SK-N-SH treated with all-trans-retinoic acid at 6 μM for 48 hours (cell line): ENCODE measurements at regions not wholly inside any gene's neighbourhood (a gene's known extent, or its start where the extent isn't known, plus 50 kb on each side); places are given as distances from the start of the nearest gene placed in this dataset.

Source experiments
- ATAC-seq: fragments of 200-7000 bp; cut with Tn5 transposase; 3 replicates; pipeline ENCODE4 v1.9.1; 2020; ENCODE audit warnings: mild to moderate bottlenecking, moderate library complexity
- BACH2 ChIP-seq: fragments of 250-450 bp; sonication (Bioruptor Pico); IDR thresholded peaks from 2 replicates; pipeline ENCODE4 v1.9.0; 2021; ENCODE audit warnings: mild to moderate bottlenecking, borderline replicate concordance
- ESRRG ChIP-seq: fragments of 250-450 bp; sonication (Bioruptor Pico); IDR thresholded peaks from 2 replicates; pipeline ENCODE4 v1.6.1; 2021; ENCODE audit warnings: mild to moderate bottlenecking
- GLIS3 ChIP-seq: fragments of 250-450 bp; sonication (Bioruptor Pico); IDR thresholded peaks from 2 replicates; pipeline ENCODE4 v1.5.0; 2020; ENCODE audit warnings: mild to moderate bottlenecking, moderate library complexity
- ISL1 ChIP-seq: fragments of 250-450 bp; sonication (Bioruptor Pico); IDR thresholded peaks from 2 replicates; pipeline ENCODE4 v2.1.2; 2022; ENCODE audit warnings: mild to moderate bottlenecking, moderate library complexity
- OSR1 ChIP-seq: fragments of 250-450 bp; sonication (Bioruptor Pico); IDR thresholded peaks from 2 replicates; pipeline ENCODE4 v1.8.0; 2022; ENCODE audit warnings: moderate library complexity, mild to moderate bottlenecking, inconsistent platforms
- RARB ChIP-seq: fragments of 250-450 bp; sonication (Bioruptor Pico); IDR thresholded peaks from 2 replicates; pipeline ENCODE4 v1.8.0; 2021; ENCODE audit warnings: mild to moderate bottlenecking, moderate library complexity
- TCF4 ChIP-seq: fragments of 250-450 bp; sonication (Bioruptor Pico); IDR thresholded peaks from 2 replicates; pipeline ENCODE4 v1.8.0; 2021; ENCODE audit warnings: mild to moderate bottlenecking, moderate library complexity, borderline replicate concordance
- TOX ChIP-seq: fragments of 250-450 bp; sonication (Bioruptor Pico); IDR thresholded peaks from 2 replicates; pipeline ENCODE4 v1.8.0; 2021; ENCODE audit warnings: mild to moderate bottlenecking, moderate library complexity, borderline replicate concordance
- ZC3H10 ChIP-seq: fragments of 250-450 bp; sonication (Bioruptor Pico); IDR thresholded peaks from 2 replicates; pipeline ENCODE4 v1.5.1; 2021; ENCODE audit warnings: mild to moderate bottlenecking, moderate library complexity
- ZFP3 ChIP-seq: fragments of 250-450 bp; sonication (Bioruptor Pico); IDR thresholded peaks from 2 replicates; pipeline ENCODE4 v1.5.0; 2020; ENCODE audit warnings: mild to moderate bottlenecking, moderate library complexity
- ZFP30 ChIP-seq: fragments of 450-650 bp; formaldehyde crosslinking; IDR thresholded peaks from 2 replicates; pipeline ENCODE4 v1.5.0; 2022; ENCODE audit warnings: mild to moderate bottlenecking, moderate library complexity
- ZNF565 ChIP-seq: fragments of 450-650 bp; formaldehyde crosslinking; conservative IDR thresholded peaks from 2 replicates; pipeline ENCODE4 v1.5.0; 2020; ENCODE audit warnings: low read depth, mild to moderate bottlenecking, moderate library complexity
- ZNF70 ChIP-seq: fragments of 450-650 bp; formaldehyde crosslinking; IDR thresholded peaks from 2 replicates; pipeline ENCODE4 v1.5.0; 2020; ENCODE audit warnings: mild to moderate bottlenecking, moderate library complexity
- ZNF8 ChIP-seq: fragments of 450-650 bp; formaldehyde crosslinking; IDR thresholded peaks from 2 replicates; pipeline ENCODE4 v1.5.0; 2020; ENCODE audit warnings: mild to moderate bottlenecking, moderate library complexity
- TF ChIP-seq, protein P1 (sequence below): fragments of 250-450 bp; sonication (Bioruptor Pico); IDR thresholded peaks from 2 replicates; pipeline ENCODE4 v1.5.0; 2020; ENCODE audit warnings: mild to moderate bottlenecking, moderate library complexity
- TF ChIP-seq, protein P2 (sequence below): fragments of 250-450 bp; sonication (Bioruptor Pico); IDR thresholded peaks from 2 replicates; pipeline ENCODE4 v1.8.0; 2020; ENCODE audit warnings: mild to moderate bottlenecking, moderate library complexity, borderline replicate concordance
- TF ChIP-seq, protein P3 (sequence below): fragments of 250-450 bp; sonication (Bioruptor Pico); IDR thresholded peaks from 2 replicates; pipeline ENCODE4 v1.5.1; 2021; ENCODE audit warnings: mild to moderate bottlenecking, moderate library complexity
- TF ChIP-seq, protein P4 (sequence below): fragments of 250-450 bp; sonication (Bioruptor Pico); IDR thresholded peaks from 2 replicates; pipeline ENCODE4 v1.5.1; 2020; ENCODE audit warnings: low read depth, mild to moderate bottlenecking, moderate library complexity

- TF ChIP-seq, protein P1, sequence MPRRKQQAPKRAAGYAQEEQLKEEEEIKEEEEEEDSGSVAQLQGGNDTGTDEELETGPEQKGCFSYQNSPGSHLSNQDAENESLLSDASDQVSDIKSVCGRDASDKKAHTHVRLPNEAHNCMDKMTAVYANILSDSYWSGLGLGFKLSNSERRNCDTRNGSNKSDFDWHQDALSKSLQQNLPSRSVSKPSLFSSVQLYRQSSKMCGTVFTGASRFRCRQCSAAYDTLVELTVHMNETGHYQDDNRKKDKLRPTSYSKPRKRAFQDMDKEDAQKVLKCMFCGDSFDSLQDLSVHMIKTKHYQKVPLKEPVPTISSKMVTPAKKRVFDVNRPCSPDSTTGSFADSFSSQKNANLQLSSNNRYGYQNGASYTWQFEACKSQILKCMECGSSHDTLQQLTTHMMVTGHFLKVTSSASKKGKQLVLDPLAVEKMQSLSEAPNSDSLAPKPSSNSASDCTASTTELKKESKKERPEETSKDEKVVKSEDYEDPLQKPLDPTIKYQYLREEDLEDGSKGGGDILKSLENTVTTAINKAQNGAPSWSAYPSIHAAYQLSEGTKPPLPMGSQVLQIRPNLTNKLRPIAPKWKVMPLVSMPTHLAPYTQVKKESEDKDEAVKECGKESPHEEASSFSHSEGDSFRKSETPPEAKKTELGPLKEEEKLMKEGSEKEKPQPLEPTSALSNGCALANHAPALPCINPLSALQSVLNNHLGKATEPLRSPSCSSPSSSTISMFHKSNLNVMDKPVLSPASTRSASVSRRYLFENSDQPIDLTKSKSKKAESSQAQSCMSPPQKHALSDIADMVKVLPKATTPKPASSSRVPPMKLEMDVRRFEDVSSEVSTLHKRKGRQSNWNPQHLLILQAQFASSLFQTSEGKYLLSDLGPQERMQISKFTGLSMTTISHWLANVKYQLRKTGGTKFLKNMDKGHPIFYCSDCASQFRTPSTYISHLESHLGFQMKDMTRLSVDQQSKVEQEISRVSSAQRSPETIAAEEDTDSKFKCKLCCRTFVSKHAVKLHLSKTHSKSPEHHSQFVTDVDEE: no peak
- TF ChIP-seq, protein P2, sequence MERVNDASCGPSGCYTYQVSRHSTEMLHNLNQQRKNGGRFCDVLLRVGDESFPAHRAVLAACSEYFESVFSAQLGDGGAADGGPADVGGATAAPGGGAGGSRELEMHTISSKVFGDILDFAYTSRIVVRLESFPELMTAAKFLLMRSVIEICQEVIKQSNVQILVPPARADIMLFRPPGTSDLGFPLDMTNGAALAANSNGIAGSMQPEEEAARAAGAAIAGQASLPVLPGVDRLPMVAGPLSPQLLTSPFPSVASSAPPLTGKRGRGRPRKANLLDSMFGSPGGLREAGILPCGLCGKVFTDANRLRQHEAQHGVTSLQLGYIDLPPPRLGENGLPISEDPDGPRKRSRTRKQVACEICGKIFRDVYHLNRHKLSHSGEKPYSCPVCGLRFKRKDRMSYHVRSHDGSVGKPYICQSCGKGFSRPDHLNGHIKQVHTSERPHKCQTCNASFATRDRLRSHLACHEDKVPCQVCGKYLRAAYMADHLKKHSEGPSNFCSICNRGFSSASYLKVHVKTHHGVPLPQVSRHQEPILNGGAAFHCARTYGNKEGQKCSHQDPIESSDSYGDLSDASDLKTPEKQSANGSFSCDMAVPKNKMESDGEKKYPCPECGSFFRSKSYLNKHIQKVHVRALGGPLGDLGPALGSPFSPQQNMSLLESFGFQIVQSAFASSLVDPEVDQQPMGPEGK (CRISPR knock-in tag): no peak
- TF ChIP-seq ZFP30 (CRISPR knock-in tag) (no peak), GLIS3 (no peak)
- TF ChIP-seq, all 23 proteins: peak for 0
Measured at GRCh38 chr10:23994459-23995046, 214.4 kb upstream of the KIAA1217 start (continued).

GRCh38 chr10:23999445-23999844 lies 209.5 kb upstream of the KIAA1217 start:
- TF ChIP-seq ESRRG (CRISPR knock-in tag): no peak
- no peak for TF ChIP-seq ZFP3
- TF ChIP-seq ZNF8 (CRISPR knock-in tag): no peak
- TF ChIP-seq, protein P1: no peak
- no peak for TF ChIP-seq RARB (CRISPR knock-in tag)
- TF ChIP-seq ISL1 (CRISPR knock-in tag): no peak
- no peak for TF ChIP-seq TCF4 (CRISPR knock-in tag)
- TF ChIP-seq GLIS3: no peak
- TF ChIP-seq, protein P3, sequence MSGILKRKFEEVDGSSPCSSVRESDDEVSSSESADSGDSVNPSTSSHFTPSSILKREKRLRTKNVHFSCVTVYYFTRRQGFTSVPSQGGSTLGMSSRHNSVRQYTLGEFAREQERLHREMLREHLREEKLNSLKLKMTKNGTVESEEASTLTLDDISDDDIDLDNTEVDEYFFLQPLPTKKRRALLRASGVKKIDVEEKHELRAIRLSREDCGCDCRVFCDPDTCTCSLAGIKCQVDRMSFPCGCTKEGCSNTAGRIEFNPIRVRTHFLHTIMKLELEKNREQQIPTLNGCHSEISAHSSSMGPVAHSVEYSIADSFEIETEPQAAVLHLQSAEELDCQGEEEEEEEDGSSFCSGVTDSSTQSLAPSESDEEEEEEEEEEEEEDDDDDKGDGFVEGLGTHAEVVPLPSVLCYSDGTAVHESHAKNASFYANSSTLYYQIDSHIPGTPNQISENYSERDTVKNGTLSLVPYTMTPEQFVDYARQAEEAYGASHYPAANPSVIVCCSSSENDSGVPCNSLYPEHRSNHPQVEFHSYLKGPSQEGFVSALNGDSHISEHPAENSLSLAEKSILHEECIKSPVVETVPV (CRISPR knock-in tag): no peak
- TF ChIP-seq, protein P4, sequence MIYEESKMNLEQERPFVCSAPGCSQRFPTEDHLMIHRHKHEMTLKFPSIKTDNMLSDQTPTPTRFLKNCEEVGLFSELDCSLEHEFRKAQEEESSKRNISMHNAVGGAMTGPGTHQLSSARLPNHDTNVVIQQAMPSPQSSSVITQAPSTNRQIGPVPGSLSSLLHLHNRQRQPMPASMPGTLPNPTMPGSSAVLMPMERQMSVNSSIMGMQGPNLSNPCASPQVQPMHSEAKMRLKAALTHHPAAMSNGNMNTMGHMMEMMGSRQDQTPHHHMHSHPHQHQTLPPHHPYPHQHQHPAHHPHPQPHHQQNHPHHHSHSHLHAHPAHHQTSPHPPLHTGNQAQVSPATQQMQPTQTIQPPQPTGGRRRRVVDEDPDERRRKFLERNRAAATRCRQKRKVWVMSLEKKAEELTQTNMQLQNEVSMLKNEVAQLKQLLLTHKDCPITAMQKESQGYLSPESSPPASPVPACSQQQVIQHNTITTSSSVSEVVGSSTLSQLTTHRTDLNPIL (CRISPR knock-in tag): no peak
- TF ChIP-seq ZC3H10 (CRISPR knock-in tag): no peak
- no peak for ATAC-seq

DNA sequence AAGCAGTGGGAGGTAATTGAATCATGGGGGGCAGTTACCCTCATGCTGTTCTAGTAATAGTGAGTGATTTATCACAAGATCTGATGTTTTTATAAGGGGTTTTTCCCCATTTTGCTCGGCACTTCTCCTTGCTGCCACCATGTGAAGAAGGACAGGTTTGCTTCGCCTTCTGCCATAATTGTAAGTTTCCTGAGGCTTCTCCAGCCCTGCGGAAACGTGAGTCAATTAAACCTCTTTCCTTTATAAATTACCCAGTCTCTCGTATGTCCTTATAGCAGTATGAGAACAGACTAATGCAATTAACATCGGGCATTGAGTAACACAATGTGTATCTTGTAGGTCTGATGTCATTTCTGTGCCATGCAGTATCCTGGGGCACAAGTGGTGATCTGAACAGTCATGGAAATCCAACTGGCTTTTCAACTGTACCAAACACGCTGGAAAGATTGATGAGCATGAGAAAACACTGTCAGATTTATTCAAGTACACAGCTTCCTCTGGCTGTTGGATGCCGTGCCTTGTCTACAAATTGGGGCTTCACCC lies 208.6 kb upstream of the KIAA1217 start:
- no peak for ATAC-seq

GRCh38 chr10:24006741-24007140 lies 202.2 kb upstream of the KIAA1217 start:
- TF ChIP-seq ZNF8 (CRISPR knock-in tag) (no peak), ZC3H10 (CRISPR knock-in tag) (no peak)
- ATAC-seq: no peak

More for the DNA sequence above, 208.6 kb upstream of the KIAA1217 start:
- TF ChIP-seq ZC3H10 (CRISPR knock-in tag): no peak
- TF ChIP-seq ZNF8 (CRISPR knock-in tag): no peak
- TF ChIP-seq TCF4 (CRISPR knock-in tag): no peak
- TF ChIP-seq ZNF70 (CRISPR knock-in tag): no peak
- no peak for TF ChIP-seq GLIS3

DNA sequence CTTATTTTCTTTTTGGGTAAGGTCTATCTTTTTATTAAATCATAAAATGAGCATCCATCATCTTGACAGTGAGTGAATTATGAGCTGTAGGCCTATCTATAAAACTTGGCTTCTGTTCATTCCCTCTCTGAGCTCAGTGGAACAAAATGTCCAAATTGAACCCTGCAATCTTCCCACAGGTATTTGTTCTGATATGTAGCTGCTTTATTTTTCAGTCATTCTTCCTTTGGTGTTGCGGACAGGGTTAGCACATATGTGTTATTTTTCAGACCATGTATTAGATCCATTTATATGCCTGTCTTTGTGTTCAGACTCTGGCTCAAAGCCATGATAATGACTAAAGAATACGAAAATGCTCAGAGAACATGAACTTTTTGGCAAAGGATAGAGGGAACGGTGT lies 201.6 kb upstream of the KIAA1217 start:
- ATAC-seq: no peak
- no peak for TF ChIP-seq BACH2 (CRISPR knock-in tag)
- no peak for TF ChIP-seq TOX (CRISPR knock-in tag)
- TF ChIP-seq, protein P1: no peak
- TF ChIP-seq ISL1 (CRISPR knock-in tag): peak; percentile 21; the same call in 1 of the 2 replicates
- no peak for TF ChIP-seq TCF4 (CRISPR knock-in tag)
- no peak for TF ChIP-seq ESRRG (CRISPR knock-in tag)
- TF ChIP-seq ZC3H10 (CRISPR knock-in tag): no peak
- no peak for TF ChIP-seq OSR1 (CRISPR knock-in tag)
- no peak for TF ChIP-seq ZNF565 (CRISPR knock-in tag)
